AG10803 (cell line): ENCODE measurements at regions not wholly inside any gene's neighbourhood (a gene's known extent, or its start where the extent isn't known, plus 50 kb on each side); places are given as distances from the start of the nearest gene placed in this dataset.

Experiments used
- DNase-seq: peaks from one replicate; pipeline ENCODE4 v3.0.0; 2010; ENCODE audit warnings: low read depth
- H3K4me3 ChIP-seq: 2 replicates; pipeline ENCODE4 v1.5.1; 2011; ENCODE audit warnings: mild to moderate bottlenecking, low read length, control low read depth
- CTCF ChIP-seq: conservative IDR thresholded peaks from 2 replicates; pipeline ENCODE4 v1.5.1; 2011; ENCODE audit warnings: mild to moderate bottlenecking, low read length, control low read depth, inconsistent platforms

GRCh38 chr21:38968887-38969543 is 163.3 kb downstream of the ETS2 start:
- no peak for TF ChIP-seq CTCF
- DNase-seq: no peak

GRCh38 chr21:38965910-38966504 is 160.3 kb downstream of the ETS2 start:
- no peak for TF ChIP-seq CTCF
- H3K4me3 ChIP-seq: no peak overlapping the region
- no peak for DNase-seq

More at GRCh38 chr21:38968887-38969543, 163.3 kb downstream of the ETS2 start:
- no peak overlapping the region for H3K4me3 ChIP-seq

GRCh38 chr21:38965241-38965640 is 159.5 kb downstream of the ETS2 start:
- H3K4me3 ChIP-seq: no peak overlapping the region
- peak; percentile 44 for DNase-seq
- TF ChIP-seq CTCF: no peak

GRCh38 chr21:38963006-38963405 is 157.3 kb downstream of the ETS2 start:
- no peak for TF ChIP-seq CTCF
- no peak for DNase-seq
- no peak overlapping the region for H3K4me3 ChIP-seq

GRCh38 chr21:38960251-38960650 is 154.5 kb downstream of the ETS2 start:
- no peak for DNase-seq

GRCh38 chr21:38959692-38960061 is 153.9 kb downstream of the ETS2 start:
- no peak for DNase-seq
- no peak overlapping the region for H3K4me3 ChIP-seq
- TF ChIP-seq CTCF: no peak

More at GRCh38 chr21:38960251-38960650, 154.5 kb downstream of the ETS2 start:
- no peak for TF ChIP-seq CTCF
- no peak overlapping the region for H3K4me3 ChIP-seq
